ENCODE measurements at regions not wholly inside any gene's neighbourhood (a gene's known extent, or its start where the extent isn't known, plus 50 kb on each side); places are given as distances from the start of the nearest gene placed in this dataset.

GRCh38 chr1:30265127-30266070 lies 458.0 kb downstream of the MATN1 start:
- no peak for TF ChIP-seq CTCF (conservative IDR thresholded peaks at IDR 0.05; ENCODE audit: low read length)
- no peak for TF ChIP-seq EZH2phosphoT487 (IDR thresholded peaks at IDR 0.05; ENCODE audit: borderline replicate concordance)
